PC-9 (cell line): ENCODE measurements at regions not wholly inside any gene's neighbourhood (a gene's known extent, or its start where the extent isn't known, plus 50 kb on each side); places are given as distances from the start of the nearest gene placed in this dataset.

ENCODE experiments used
- CTCF ChIP-seq: fragments of 200-600 bp; sonication (generic); conservative IDR thresholded peaks from 2 replicates; pipeline ENCODE4 v1.6.1; 2017; ENCODE audit warnings: mixed run types, antibody characterized with exemption, mild to moderate bottlenecking, moderate library complexity
- EZH2 ChIP-seq: fragments of 200-600 bp; sonication (generic); IDR thresholded peaks from 2 replicates; pipeline ENCODE4 v1.8.0; 2017; ENCODE audit warnings: antibody characterized with exemption, low read depth

GRCh38 chr21:43271452-43272020, 102.7 kb downstream of the CRYAA start:
- no peak for TF ChIP-seq CTCF
- TF ChIP-seq EZH2 = no peak
